ENCODE measurements at regions not wholly inside any gene's neighbourhood (a gene's known extent, or its start where the extent isn't known, plus 50 kb on each side); places are given as distances from the start of the nearest gene placed in this dataset.

GRCh38 chr3:124587053-124587408 lies 143.2 kb upstream of the UMPS start:
- Histone ChIP-seq H3K9me3 (ENCODE audit: control insufficient read depth, low read length) (no peaks in the 10 kb centered on the region), H3K4me1 (ENCODE audit: control insufficient read depth, insufficient read depth, low read length) (peaks cover 9% of the 10 kb centered on the region), H3K27me3 (replicated peaks; ENCODE audit: control insufficient read depth, insufficient read depth, low read length) (peaks cover 18% of the 10 kb centered on the region), H3K4me3 (ENCODE audit: low read length) (no peak overlapping the region), H3K36me3 (ENCODE audit: control insufficient read depth, insufficient read depth, low read length, severe bottlenecking) (no peaks in the 10 kb centered on the region), H3K9ac (ENCODE audit: low read length) (no peak overlapping the region)
- no peak for DNase-seq (ENCODE audit: low read depth)

DNA sequence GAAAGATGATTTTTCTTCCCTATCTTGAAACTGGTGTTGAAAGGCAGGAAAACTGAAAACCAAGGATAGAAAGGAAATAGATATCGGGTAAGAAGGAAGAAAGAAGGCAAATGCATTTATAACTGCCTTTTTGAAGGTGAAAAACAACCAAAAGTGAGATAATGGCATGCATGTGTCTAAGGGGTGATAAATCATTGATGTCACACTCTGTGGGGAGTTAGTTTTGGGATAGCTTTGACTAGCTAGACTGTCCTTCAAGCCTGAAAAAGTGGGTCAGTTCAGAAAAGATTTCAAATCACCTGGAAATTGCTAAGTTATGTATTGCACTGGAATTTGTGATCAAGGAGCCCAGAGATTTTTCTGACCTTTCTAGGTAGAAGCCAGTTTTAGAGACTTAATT lies 142.2 kb upstream of the UMPS start:
- peaks cover 18% of the 10 kb centered on the region for H3K27me3 ChIP-seq (replicated peaks; ENCODE audit: control insufficient read depth, insufficient read depth, low read length)
- H3K4me3 ChIP-seq (ENCODE audit: low read length): no peak overlapping the region
- H3K36me3 ChIP-seq (ENCODE audit: control insufficient read depth, insufficient read depth, low read length, severe bottlenecking): no peaks in the 10 kb centered on the region
- no peak for DNase-seq (ENCODE audit: low read depth)
- H3K9me3 ChIP-seq (ENCODE audit: control insufficient read depth, low read length): no peaks in the 10 kb centered on the region
- H3K4me1 ChIP-seq (ENCODE audit: control insufficient read depth, insufficient read depth, low read length): peaks cover 9% of the 10 kb centered on the region
- H3K9ac ChIP-seq (ENCODE audit: low read length): no peak overlapping the region

DNA sequence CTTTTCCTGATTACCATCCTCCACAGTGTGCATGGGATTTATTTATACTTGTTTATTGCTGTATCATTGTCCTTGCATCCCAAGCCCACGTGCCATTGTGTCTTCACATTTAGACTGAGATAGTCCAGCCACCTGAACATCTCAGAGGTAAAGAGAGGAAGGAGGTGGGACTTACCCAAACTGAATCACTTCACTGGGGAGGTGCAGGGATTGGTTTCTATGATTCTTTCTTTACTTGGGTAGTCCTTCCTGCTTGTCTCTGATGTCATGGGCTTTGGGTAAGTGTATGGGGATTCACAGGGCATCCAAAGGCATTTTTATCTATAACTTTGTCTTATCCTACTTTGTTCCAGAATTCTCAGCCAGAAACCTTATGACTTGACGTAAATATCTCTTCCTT lies 141.5 kb upstream of the UMPS start:
- DNase-seq (ENCODE audit: low read depth): no peak
- H3K27me3 ChIP-seq (replicated peaks; ENCODE audit: control insufficient read depth, insufficient read depth, low read length): peaks cover 18% of the 10 kb centered on the region
- no peak overlapping the region for H3K9ac ChIP-seq (ENCODE audit: low read length)
- H3K4me3 ChIP-seq (ENCODE audit: low read length): no peak overlapping the region
- no peaks in the 10 kb centered on the region for H3K36me3 ChIP-seq (ENCODE audit: control insufficient read depth, insufficient read depth, low read length, severe bottlenecking)
- H3K9me3 ChIP-seq (ENCODE audit: control insufficient read depth, low read length): no peaks in the 10 kb centered on the region
- peaks cover 9% of the 10 kb centered on the region for H3K4me1 ChIP-seq (ENCODE audit: control insufficient read depth, insufficient read depth, low read length)

DNA sequence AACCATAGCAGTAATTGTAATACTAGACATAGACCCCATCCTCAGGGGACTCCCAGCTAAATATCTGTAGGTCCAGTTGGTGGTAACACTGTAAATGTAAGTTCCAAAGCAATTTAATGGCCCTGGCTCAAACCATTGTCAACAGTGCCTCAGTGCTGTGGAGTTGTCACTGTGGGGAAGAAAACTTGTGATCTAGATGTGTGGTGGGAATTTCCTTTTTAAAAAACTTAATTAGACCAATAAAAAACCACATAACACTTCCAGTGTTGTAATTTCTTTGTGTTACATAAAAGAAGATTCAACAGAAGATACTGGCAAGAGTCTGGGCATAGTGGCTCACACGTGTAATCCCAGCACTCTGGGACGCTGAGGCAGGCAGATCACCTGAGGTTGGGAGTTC lies 138.6 kb upstream of the UMPS start:
- no peaks in the 10 kb centered on the region for H3K9me3 ChIP-seq (ENCODE audit: control insufficient read depth, low read length)

GRCh38 chr3:124592658-124593441 lies 137.4 kb upstream of the UMPS start:
- no peak for DNase-seq (ENCODE audit: low read depth)
- Histone ChIP-seq H3K4me3 (ENCODE audit: low read length) (no peak overlapping the region), H3K36me3 (ENCODE audit: control insufficient read depth, insufficient read depth, low read length, severe bottlenecking) (no peaks in the 10 kb centered on the region), H3K9ac (ENCODE audit: low read length) (no peak overlapping the region), H3K9me3 (ENCODE audit: control insufficient read depth, low read length) (no peaks in the 10 kb centered on the region), H3K27me3 (replicated peaks; ENCODE audit: control insufficient read depth, insufficient read depth, low read length) (no peaks in the 10 kb centered on the region), H3K4me1 (ENCODE audit: control insufficient read depth, insufficient read depth, low read length) (no peaks in the 10 kb centered on the region)

More for the DNA sequence above, 138.6 kb upstream of the UMPS start:
- no peaks in the 10 kb centered on the region for H3K27me3 ChIP-seq (replicated peaks; ENCODE audit: control insufficient read depth, insufficient read depth, low read length)
- no peaks in the 10 kb centered on the region for H3K4me1 ChIP-seq (ENCODE audit: control insufficient read depth, insufficient read depth, low read length)
- no peaks in the 10 kb centered on the region for H3K36me3 ChIP-seq (ENCODE audit: control insufficient read depth, insufficient read depth, low read length, severe bottlenecking)
- H3K9ac ChIP-seq (ENCODE audit: low read length): no peak overlapping the region
- H3K4me3 ChIP-seq (ENCODE audit: low read length): no peak overlapping the region
- no peak for DNase-seq (ENCODE audit: low read depth)

- H3K27me3 ChIP-seq (replicated peaks; ENCODE audit: control insufficient read depth, insufficient read depth, low read length): no peaks in the 10 kb centered on the region
- no peak overlapping the region for H3K4me3 ChIP-seq (ENCODE audit: low read length)
- H3K36me3 ChIP-seq (ENCODE audit: control insufficient read depth, insufficient read depth, low read length, severe bottlenecking): no peaks in the 10 kb centered on the region
- no peaks in the 10 kb centered on the region for H3K9me3 ChIP-seq (ENCODE audit: control insufficient read depth, low read length)
- H3K9ac ChIP-seq (ENCODE audit: low read length): no peak overlapping the region
- no peaks in the 10 kb centered on the region for H3K4me1 ChIP-seq (ENCODE audit: control insufficient read depth, insufficient read depth, low read length)
- DNase-seq (ENCODE audit: low read depth): no peak
Measured at GRCh38 chr3:124593442-124593829, 136.8 kb upstream of the UMPS start.

- no peak for DNase-seq (ENCODE audit: low read depth)
- no peaks in the 10 kb centered on the region for H3K36me3 ChIP-seq (ENCODE audit: control insufficient read depth, insufficient read depth, low read length, severe bottlenecking)
Measured at GRCh38 chr3:124594581-124594980, 135.7 kb upstream of the UMPS start.

GRCh38 chr3:124597273-124597672 lies 133.0 kb upstream of the UMPS start:
- Histone ChIP-seq H3K4me3 (ENCODE audit: low read length) (no peak overlapping the region), H3K9ac (ENCODE audit: low read length) (no peak overlapping the region), H3K4me1 (ENCODE audit: control insufficient read depth, insufficient read depth, low read length) (no peaks in the 10 kb centered on the region), H3K36me3 (ENCODE audit: control insufficient read depth, insufficient read depth, low read length, severe bottlenecking) (no peaks in the 10 kb centered on the region), H3K27me3 (replicated peaks; ENCODE audit: control insufficient read depth, insufficient read depth, low read length) (no peaks in the 10 kb centered on the region), H3K9me3 (ENCODE audit: control insufficient read depth, low read length) (no peaks in the 10 kb centered on the region)
- no peak for DNase-seq (ENCODE audit: low read depth)

More at GRCh38 chr3:124594581-124594980, 135.7 kb upstream of the UMPS start:
- Histone ChIP-seq H3K27me3 (replicated peaks; ENCODE audit: control insufficient read depth, insufficient read depth, low read length) (no peaks in the 10 kb centered on the region), H3K4me1 (ENCODE audit: control insufficient read depth, insufficient read depth, low read length) (no peaks in the 10 kb centered on the region), H3K4me3 (ENCODE audit: low read length) (no peak overlapping the region), H3K9ac (ENCODE audit: low read length) (no peak overlapping the region), H3K9me3 (ENCODE audit: control insufficient read depth, low read length) (no peaks in the 10 kb centered on the region)

- Histone ChIP-seq H3K27me3 (replicated peaks; ENCODE audit: control insufficient read depth, insufficient read depth, low read length) (no peaks in the 10 kb centered on the region), H3K9me3 (ENCODE audit: control insufficient read depth, low read length) (no peaks in the 10 kb centered on the region), H3K4me1 (ENCODE audit: control insufficient read depth, insufficient read depth, low read length) (no peaks in the 10 kb centered on the region), H3K9ac (ENCODE audit: low read length) (no peak overlapping the region), H3K4me3 (ENCODE audit: low read length) (no peak overlapping the region), H3K36me3 (ENCODE audit: control insufficient read depth, insufficient read depth, low read length, severe bottlenecking) (no peaks in the 10 kb centered on the region)
- DNase-seq (ENCODE audit: low read depth): no peak
Measured at GRCh38 chr3:124597979-124598378, 132.3 kb upstream of the UMPS start.

GRCh38 chr3:124599147-124599765 lies 131.0 kb upstream of the UMPS start:
- H3K4me3 ChIP-seq (ENCODE audit: low read length): no peak overlapping the region
- no peak overlapping the region for H3K9ac ChIP-seq (ENCODE audit: low read length)
- no peaks in the 10 kb centered on the region for H3K9me3 ChIP-seq (ENCODE audit: control insufficient read depth, low read length)
- H3K27me3 ChIP-seq (replicated peaks; ENCODE audit: control insufficient read depth, insufficient read depth, low read length): no peaks in the 10 kb centered on the region
- DNase-seq (ENCODE audit: low read depth): no peak
- H3K4me1 ChIP-seq (ENCODE audit: control insufficient read depth, insufficient read depth, low read length): no peaks in the 10 kb centered on the region
- H3K36me3 ChIP-seq (ENCODE audit: control insufficient read depth, insufficient read depth, low read length, severe bottlenecking): no peaks in the 10 kb centered on the region

GRCh38 chr3:124599779-124600693 lies 130.2 kb upstream of the UMPS start:
- DNase-seq (ENCODE audit: low read depth): no peak
- no peak overlapping the region for H3K4me3 ChIP-seq (ENCODE audit: low read length)
- no peak overlapping the region for H3K9ac ChIP-seq (ENCODE audit: low read length)
- H3K36me3 ChIP-seq (ENCODE audit: control insufficient read depth, insufficient read depth, low read length, severe bottlenecking): no peaks in the 10 kb centered on the region
- no peaks in the 10 kb centered on the region for H3K27me3 ChIP-seq (replicated peaks; ENCODE audit: control insufficient read depth, insufficient read depth, low read length)
- no peaks in the 10 kb centered on the region for H3K4me1 ChIP-seq (ENCODE audit: control insufficient read depth, insufficient read depth, low read length)
- H3K9me3 ChIP-seq (ENCODE audit: control insufficient read depth, low read length): no peaks in the 10 kb centered on the region

Measured in adipocyte (in vitro differentiated cells).